ENCODE measurements at regions not wholly inside any gene's neighbourhood (a gene's known extent, or its start where the extent isn't known, plus 50 kb on each side); places are given as distances from the start of the nearest gene placed in this dataset.

DNA sequence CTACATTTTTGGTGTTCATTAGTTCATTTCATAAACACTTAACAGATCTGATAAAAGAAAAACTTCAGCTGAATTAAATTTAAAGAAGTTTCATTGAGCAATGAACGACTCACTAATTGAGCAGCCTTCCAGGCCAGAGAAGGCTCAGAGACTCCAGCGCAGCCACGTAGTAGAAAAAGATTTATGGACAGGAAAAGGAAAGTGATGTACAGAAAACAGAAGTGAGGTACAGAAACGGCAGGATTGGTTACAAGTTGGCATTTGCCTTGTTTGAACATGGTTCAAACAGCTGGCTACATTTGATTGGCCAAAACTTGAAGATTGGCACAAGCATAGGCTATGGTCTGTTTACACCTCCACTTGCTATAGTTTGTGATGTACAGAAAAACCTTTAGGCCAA, 166.3 kb upstream of the DTNBP1 start:
- H3K36me3 ChIP-seq, result no peaks in the 10 kb centered on the region
- no peak overlapping the region for H3K27ac ChIP-seq
- no peaks in the 10 kb centered on the region for H3K4me1 ChIP-seq
- DNase-seq (ENCODE audit: low spot score in 2 of 2), result no peak
- intact Hi-C loops (cut with DNase I; ENCODE audit: low total_unique reads), result no loop called here
- H3K4me3 ChIP-seq, result no peak overlapping the region
- TF ChIP-seq CTCF (IDR thresholded peaks at IDR 0.05), result no peak
- TF ChIP-seq POLR2AphosphoS5 (IDR thresholded peaks at IDR 0.05), result no peak
- no peak for TF ChIP-seq POLR2A (IDR thresholded peaks at IDR 0.05)
- no peaks in the 10 kb centered on the region for H3K9me3 ChIP-seq
- H3K27me3 ChIP-seq, result no peaks in the 10 kb centered on the region

- no peaks in the 10 kb centered on the region for H3K27me3 ChIP-seq
- no peaks in the 10 kb centered on the region for H3K9me3 ChIP-seq
- TF ChIP-seq POLR2AphosphoS5 (IDR thresholded peaks at IDR 0.05) (no peak), CTCF (IDR thresholded peaks at IDR 0.05) (no peak), POLR2A (IDR thresholded peaks at IDR 0.05) (no peak)
- no peak overlapping the region for H3K27ac ChIP-seq
- no peaks in the 10 kb centered on the region for H3K4me1 ChIP-seq
- no peak for DNase-seq (ENCODE audit: low spot score in 2 of 2)
- H3K4me3 ChIP-seq, result no peak overlapping the region
- intact Hi-C loops (cut with DNase I; ENCODE audit: low total_unique reads), result no loop called here
- no peaks in the 10 kb centered on the region for H3K36me3 ChIP-seq
Measured at GRCh38 chr6:15827496-15828255, 164.8 kb upstream of the DTNBP1 start.

DNA sequence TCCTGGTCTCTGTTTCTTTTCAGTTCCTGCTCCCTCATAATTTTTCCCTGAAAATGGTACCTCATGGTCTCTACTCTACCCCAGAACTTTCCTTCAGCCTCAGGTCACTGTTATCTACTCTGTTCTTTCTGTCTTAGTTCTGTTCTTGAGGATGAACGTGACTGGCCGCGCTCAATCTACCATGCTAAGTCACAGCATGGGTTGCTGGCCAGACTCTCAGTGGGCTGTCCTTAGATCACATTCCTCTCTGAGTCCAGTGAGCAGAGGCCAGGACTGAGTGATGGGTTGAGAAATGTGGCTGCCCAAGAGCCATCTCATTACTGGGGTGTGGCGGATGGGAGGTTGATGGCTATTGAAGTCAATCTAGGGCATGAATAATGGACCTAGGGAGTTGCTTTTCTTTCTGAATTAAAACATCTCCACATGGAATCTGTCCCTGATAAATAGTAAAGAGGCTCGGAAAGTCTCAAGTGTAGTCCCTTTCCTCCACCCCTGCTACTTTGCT, 164.0 kb upstream of the DTNBP1 start:
- intact Hi-C loops (cut with DNase I; ENCODE audit: low total_unique reads), result no loop called here
- H3K4me3 ChIP-seq, result no peak overlapping the region
- DNase-seq (ENCODE audit: low spot score in 2 of 2), result no peak
- H3K4me1 ChIP-seq, result no peaks in the 10 kb centered on the region
- H3K27me3 ChIP-seq, result no peaks in the 10 kb centered on the region
- H3K36me3 ChIP-seq, result no peaks in the 10 kb centered on the region
- H3K27ac ChIP-seq, result no peak overlapping the region
- H3K9me3 ChIP-seq, result no peaks in the 10 kb centered on the region
- TF ChIP-seq POLR2A (IDR thresholded peaks at IDR 0.05) (no peak), CTCF (IDR thresholded peaks at IDR 0.05) (no peak), POLR2AphosphoS5 (IDR thresholded peaks at IDR 0.05) (no peak)

DNA sequence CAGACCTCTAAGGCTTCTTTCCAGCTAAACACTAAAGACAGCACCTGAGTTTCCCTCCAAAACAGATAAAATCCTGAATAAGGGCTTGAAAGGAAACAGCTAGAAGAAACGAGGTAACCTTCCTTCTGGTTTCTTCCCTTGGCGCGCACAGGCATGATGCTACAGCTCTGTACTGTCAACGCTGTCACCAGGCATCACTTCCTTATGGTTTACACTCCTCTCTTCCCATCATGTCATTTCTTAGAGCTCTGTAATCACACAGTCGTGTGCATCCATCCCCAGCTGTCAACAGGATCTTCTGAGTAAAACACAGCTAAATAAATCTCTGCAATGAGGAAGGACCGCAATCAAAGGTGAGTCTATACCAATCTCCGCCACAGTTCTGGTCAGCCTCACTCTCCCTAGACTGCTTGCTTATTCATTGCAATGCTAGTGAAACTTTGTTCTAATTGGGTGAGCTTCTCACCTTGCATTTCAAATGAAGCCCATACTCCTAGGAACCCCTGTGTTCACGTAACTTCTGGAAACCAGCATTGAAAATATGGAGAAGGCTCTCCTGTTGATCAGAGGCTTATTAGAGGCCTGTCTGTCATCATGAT, 162.6 kb upstream of the DTNBP1 start:
- Histone ChIP-seq H3K4me1 (no peaks in the 10 kb centered on the region), H3K27me3 (no peaks in the 10 kb centered on the region), H3K9me3 (no peaks in the 10 kb centered on the region), H3K27ac (no peak overlapping the region), H3K36me3 (no peaks in the 10 kb centered on the region), H3K4me3 (no peak overlapping the region)
- no peak for TF ChIP-seq POLR2AphosphoS5 (IDR thresholded peaks at IDR 0.05)
- TF ChIP-seq CTCF (IDR thresholded peaks at IDR 0.05), result no peak
- TF ChIP-seq POLR2A (IDR thresholded peaks at IDR 0.05), result no peak
- no peak for DNase-seq (ENCODE audit: low spot score in 2 of 2)
- intact Hi-C loops (cut with DNase I; ENCODE audit: low total_unique reads), result no loop called here

- intact Hi-C loops (cut with DNase I; ENCODE audit: low total_unique reads), result no loop called here
Measured at GRCh38 chr6:15824811-15825210, 162.0 kb upstream of the DTNBP1 start.

More at GRCh38 chr6:15824811-15825210, 162.0 kb upstream of the DTNBP1 start:
- Histone ChIP-seq H3K9me3 (no peaks in the 10 kb centered on the region), H3K27ac (no peak overlapping the region), H3K36me3 (no peaks in the 10 kb centered on the region), H3K4me3 (no peak overlapping the region), H3K27me3 (no peaks in the 10 kb centered on the region), H3K4me1 (no peaks in the 10 kb centered on the region)
- no peak for TF ChIP-seq CTCF (IDR thresholded peaks at IDR 0.05)
- no peak for TF ChIP-seq POLR2A (IDR thresholded peaks at IDR 0.05)
- no peak for TF ChIP-seq POLR2AphosphoS5 (IDR thresholded peaks at IDR 0.05)
- no peak for DNase-seq (ENCODE audit: low spot score in 2 of 2)

Measured in breast epithelium (tissue), 4 donors.